Embryonic facial prominence (tissue), 1 donor: ENCODE measurements at regions not wholly inside any gene's neighbourhood (a gene's known extent, or its start where the extent isn't known, plus 50 kb on each side); places are given as distances from the start of the nearest gene placed in this dataset.
"Not testable (repeated sequence)": the region's sequence is repeated elsewhere in the genome, so short reads cannot be mapped to it uniquely, and the experiment has no call there.

Experiments
- DNase-seq: peaks from one replicate; pipeline ENCODE4 v3.0.0-alpha.2; 2016; ENCODE audit errors: extremely low spot score

DNA sequence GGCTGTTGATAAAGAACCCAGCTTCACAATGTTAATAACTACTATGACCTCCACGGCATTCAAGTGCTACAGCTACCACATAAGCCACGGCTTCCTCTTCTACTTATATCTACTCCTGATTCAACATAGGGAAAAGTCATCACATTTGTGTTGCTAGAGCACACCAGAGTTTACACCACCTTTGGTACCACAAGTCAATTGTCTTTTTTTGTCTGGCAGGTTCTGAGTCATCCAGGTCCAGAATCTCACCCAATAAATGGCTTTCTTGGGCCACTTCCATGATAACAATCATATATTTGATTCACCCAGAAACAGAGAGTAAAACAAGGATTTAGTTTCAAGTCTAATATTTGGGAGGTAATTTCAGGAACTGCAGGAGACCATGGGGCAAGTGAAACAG lies 480.2 kb downstream of the TMX3 start:
- DNase-seq, result no peak

DNA sequence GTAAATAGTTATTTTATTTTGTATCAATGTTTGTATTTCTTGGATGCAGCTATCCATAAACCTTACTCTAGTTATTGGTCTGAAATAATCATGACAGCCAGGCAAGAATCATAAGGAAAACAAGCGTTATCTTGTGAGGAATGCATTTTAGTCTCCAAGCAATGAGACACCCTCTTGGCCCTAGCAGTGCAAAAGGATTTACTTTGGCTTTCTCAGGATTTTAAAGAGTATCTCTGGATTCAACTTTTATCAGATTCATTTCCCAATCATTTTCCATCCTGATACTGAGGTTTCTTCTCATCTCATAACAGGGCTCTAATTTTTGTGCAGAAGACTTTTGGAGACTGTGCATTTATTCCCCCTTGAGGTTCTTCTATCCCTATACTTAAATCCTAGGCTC lies 480.8 kb downstream of the TMX3 start:
- DNase-seq, result no peak

DNA sequence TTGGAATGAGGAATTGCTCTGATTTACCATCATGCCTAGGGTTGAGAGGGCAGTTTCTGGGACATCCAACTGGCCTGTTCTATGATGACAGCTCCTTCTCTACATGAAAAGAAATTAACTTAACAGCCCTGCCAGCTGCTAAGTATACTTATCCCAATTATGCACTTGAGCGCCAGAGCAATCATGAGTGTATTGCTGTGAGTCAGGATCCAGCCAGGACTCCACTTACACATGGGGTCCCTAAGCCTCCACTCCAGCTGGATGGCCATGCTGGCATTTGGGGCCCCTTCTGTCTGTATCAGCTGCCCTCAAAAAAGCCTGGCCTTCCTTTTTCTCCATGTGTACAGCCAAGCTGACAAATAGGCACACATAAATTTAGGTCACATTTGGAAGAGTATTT lies 481.9 kb downstream of the TMX3 start:
- no peak for DNase-seq

DNA sequence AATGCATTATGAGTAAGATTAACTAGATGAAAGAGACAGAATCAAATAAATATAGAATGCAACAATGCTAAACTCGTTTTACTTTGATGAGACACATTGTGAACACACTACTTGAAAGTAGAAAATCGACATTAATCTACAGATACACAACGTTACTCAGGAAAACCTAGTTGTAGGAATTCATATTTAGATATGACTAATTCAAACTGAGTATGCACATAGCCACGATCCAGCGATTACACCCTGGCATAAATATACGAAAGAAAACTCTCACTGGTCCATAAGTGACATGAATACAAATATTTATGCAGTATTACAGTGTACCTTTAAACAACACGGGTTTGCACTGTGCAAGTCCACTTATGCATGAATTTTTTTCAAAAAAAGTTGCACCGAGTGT lies 485.6 kb downstream of the TMX3 start:
- DNase-seq, result no peak

DNA sequence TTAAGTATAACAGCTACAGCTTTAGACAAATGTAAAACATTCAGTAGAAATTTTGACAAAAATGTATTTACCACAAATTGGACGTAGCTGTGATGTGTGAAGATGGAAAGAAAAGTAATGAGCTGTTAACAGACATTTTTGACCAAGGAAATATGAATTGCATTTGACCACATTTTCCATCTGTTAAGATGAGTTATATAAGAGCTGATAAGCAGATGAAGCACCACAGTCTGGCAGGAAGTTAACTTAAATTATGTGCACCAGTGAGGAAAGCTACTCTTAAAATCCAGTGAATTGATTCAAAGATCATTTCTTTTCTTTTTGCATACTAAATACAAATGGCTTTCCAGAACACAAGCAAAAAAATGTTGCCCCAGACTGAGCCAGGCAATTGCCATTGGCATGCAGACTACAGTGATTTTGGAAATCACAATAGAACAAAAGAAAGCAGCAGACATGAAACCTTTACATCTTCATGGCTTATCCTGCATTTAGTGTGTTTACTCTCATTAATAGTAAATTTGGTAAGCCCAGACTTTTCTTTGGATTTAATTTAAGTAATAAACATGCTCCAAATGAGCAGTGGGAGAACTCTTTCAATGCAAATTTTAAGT lies 493.7 kb downstream of the TMX3 start:
- DNase-seq, result no peak

DNA sequence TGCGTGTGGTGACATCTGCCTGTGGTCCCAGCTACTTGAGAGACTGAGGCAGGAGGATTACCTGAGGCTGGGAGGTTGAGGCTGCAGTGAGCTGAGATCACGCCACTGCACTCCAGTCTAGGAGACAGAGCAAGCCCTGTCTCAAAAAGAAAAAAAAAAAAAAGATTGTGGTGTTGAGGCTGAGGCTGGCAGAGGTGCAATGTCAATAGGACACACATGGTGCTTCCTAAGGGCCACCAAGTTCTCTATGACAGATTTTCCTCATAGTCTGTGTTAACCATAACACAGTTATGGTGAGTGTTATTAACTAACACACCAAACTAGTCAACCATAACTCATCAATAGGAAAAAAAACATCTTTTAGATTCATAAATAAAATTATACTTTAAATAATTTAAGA lies 494.4 kb downstream of the TMX3 start:
- DNase-seq, result no peak

DNA sequence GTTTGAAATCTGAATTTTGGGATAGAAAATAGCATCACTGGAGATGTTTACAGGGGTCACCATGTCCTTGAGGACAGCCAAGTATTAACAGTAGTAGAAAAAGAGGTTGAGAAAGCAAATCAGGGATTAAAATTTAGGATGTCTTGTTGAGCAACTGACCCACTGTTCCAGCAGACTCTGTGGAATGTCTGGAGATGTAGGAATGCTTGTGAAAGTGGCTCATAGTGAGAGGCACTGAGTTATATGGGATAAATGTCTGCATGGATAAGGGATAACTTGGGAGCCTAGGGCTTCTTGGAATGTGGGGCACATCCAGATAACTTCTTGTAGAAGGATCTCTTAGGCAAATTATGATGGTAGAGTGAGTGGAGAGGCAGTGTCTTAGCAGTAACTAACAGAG lies 495.0 kb downstream of the TMX3 start:
- no peak for DNase-seq

DNA sequence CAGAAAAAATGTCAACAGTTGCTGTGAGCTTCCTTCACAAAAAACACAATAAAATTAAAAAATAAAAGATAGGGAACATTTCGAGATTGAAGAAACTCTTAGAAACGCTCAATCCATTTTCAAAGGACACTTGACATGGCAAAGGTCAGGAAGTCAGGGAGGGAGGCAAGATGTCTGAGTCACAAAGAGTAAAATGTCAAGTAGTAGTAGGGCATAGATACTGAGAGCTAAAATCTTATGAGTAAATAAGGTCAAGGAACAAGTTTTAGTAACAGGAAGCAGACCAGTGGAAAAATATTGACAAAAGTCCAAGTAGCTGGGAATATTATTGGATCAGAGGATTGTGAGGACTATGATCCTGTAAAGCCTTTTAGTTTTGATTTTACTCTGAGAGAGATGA lies 495.6 kb downstream of the TMX3 start:
- DNase-seq, result no peak

DNA sequence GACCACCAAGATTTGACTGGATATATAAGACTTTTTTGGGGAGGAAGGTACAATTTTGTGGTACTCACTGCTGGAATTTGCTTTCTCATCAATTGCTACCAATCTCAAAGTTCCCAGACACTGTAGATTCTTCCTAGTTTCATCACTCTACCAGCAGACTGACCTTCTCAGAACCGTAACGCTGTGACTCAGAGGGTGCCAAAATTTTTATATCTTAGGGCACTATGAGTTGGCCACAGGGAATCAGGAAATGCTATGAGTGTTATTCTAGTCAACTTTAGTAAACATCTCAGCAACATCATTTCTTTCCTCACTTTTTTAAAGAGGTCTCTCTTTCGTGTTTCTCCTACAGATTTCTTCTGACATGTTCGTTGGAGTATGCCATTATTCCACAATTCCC lies 499.0 kb downstream of the TMX3 start:
- no peak for DNase-seq

DNA sequence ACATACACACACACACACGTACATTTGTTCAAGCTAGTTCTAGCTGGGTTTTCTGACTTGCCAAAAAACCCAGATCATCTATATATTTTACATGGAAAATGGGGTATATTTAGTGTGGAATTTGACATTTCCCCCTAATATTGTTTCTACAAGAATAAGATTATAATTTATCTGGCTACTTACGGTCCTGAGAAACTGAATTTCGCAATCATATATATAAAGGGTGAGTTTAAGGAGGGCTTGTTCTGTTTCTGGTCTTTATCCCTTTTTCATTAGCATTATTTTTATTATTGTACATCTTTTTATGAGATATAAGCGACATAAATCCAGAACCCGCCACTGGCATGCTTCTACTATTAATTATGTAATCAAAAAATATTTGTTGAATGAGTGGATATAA lies 528.9 kb downstream of the TMX3 start:
- DNase-seq, result no peak

DNA sequence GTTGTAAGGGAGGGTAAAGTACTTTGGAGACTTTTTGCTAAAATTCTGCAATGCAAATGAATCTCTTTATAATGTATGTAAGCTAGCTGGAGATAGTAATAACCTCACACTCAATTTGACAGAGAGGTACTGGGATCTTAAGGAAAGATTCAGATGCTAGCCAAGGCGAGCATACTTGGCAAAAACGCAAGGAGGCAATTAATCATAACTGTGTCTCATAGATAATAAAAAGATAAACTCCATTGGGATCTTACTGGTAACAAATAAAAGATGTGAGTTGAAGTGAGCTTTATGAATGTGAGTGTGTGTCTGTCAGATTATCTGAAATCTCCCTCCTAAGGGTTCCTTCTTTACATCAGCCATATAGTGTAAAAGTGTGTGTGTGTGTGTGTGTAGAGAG lies 533.0 kb downstream of the TMX3 start:
- DNase-seq, result no peak

DNA sequence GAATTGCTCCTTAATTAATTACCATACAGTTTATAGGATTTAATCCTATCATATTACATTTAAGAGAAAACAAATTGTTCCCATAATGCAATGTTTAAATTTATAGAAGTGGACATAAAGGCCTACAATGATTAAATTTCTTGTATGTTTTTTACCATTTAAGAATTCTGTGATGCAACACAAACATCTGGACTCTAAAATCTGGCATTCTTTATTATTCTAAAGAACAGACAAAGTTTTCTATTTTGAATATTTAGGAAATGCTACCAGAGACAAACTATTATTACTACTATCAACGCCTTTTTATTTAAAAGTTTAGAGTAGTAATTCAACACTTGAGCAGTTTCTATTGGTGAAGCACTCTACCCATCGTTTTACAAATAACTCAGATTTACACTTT lies 535.1 kb downstream of the TMX3 start:
- no peak for DNase-seq

DNA sequence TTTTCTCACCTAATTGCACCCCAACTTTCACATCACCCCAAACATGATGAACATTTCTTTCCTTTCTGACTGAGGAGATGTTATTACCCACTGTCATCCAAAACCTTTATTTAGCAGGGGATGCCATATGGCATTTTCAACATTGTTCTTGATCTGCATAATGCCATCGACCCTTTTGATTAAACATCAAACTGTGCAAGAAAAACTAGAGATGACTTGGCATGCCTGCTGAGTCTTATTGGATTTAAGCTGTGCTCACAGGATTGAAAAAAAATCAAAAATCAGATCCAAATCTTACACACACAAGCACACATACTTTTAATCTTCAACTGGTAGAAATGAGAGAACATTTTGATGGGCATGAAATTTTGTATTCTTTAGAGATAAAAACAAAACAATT lies 536.0 kb downstream of the TMX3 start:
- DNase-seq, result no peak

DNA sequence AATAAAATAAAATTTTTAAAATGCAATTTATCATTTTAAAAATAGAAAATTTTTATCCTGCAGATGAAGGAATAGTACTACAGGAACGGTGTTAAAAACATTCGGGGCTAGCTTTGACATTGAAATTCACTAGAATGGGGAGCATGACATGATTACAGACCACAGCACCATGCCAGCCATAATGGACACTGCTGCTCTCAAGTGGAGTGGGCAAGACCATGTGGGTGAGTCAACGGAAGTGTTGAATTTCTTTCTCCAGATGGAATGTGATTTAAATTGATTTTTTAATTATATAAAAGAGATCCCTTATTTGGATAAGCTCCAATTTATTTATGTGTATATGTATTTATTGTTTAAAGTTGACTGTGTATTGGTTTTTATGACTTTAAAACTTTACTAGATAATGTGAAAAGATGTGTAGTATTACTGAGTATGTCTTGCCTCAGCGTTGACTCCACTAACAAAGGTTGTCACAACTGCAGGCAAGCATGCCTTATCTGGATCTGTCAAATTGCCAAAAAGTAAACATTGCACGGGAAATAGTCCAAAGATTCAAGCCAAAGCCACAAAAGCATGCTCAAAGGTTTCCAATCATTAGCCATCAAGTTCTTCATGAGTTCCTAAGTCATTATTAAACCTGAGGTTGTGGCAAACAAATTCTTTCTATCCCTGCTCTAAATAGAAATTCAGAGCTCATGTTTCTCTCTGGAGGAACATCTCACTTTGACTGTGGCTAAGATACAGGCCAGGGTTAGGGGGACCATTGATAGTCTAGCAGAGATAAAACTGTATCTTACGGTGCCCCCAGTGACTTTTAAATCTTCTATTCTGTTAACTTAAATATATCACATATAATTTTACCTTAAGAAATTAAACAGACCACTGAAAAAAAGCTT lies 536.9 kb downstream of the TMX3 start:
- DNase-seq, result no peak

DNA sequence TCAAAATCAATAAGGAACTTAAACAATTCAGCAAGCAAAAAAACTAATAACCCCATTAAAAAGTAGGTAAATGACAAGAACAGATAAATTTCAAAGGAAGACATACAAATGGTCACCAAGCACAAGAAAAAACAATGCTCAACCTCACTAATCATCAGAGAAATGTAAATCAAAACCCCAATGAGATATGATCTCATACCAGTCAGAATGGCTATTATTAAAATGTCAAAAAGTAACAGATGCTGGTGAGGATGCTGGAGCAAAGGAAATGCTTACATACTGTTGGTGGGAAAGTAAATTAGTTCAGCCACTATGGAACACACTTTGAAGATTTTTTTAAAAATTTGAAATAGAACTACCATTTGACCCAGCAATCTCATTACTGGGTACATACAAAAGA lies 538.0 kb downstream of the TMX3 start:
- no peak for DNase-seq

DNA sequence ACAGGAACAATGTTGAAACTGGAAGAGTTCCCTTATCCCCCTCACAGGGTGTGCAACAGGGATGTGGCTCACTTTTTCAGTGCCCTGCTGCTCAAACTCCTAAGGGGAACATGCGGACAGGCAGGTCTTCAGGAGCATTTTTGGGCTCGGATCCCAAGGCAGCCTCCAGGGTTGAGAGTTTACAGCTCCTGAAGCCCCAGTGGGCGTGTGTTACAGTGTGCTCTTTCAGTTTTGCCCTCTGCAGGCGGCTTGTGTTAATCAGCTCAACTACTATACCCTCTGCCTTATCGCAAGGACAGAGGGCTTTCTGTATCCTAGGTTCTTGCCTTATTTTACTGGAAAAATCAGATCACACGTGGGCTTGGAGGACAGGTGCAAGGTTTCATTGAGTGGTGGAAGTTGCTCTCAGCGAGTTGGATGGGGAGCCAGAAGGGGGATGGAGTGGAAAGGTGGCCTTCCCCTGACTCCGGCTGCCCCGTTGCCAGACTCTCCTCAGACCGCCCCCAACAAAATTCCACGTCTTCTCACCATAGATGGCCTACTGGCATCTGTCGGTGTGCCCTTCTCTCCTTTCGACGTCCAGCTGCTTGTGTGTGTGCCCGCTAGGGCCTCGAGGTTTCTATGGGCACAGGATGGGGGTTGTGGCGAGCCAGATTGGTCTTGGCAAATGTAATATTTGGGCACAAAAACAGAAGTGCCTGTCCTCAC lies 541.9 kb downstream of the TMX3 start:
- DNase-seq, result no peak

DNA sequence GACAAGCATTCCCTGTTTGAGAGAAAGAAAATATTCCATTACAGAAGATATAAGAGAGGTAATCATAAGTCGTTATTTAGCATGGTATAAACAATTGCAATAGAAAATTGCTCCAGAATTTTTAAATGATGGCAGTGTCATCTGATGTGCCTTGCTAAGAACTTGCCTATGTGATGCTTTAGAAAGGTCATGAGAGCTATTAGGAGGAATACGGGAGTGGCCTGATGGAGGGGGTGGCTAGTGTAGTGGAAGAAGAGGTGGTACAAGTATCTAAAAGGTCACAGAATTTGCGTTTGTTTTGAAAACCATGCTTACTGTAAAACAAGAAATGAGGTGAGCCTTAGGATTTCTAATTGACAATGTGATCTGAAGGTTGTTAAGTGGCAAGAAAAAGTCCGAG lies 550.0 kb downstream of the TMX3 start:
- DNase-seq, result no peak

DNA sequence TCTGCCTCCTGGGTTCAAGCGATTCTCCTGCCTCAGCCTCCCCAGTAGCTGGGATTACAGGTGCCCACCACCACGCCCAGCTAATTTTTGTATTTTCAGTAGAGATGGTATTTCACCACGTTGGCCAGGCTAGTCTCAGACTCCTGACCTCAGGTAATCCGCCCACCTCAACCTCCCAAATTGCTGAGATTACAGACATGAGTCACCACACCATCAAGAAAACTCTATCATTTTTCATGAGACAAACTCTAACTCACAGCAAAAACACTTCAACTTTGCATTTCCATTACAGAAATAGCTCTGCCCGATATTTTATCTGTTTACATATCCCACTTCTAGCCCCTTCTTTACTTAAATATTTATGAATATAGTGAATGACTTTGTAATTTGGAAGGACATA lies 561.1 kb downstream of the TMX3 start:
- not testable (repeated sequence) for DNase-seq

DNA sequence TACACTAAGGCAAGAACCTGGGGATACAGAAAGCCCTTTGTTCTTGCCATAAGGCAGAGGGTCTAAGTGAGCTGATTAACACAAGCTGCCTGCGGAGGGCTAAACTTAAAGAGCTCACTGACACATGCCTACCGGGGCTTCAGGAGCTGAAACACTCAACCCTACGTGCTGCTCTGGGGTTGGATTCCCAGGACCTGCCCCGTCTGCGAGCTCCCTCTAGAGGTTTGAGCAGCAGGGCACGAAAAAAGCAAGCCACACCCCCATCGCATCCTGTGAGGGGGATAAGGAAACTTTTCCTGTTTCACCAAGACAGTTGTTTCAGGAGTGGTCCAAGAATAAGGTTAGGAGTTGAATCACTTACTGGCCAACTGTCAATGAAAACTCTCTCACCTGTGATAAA lies 562.1 kb downstream of the TMX3 start:
- no peak for DNase-seq

DNA sequence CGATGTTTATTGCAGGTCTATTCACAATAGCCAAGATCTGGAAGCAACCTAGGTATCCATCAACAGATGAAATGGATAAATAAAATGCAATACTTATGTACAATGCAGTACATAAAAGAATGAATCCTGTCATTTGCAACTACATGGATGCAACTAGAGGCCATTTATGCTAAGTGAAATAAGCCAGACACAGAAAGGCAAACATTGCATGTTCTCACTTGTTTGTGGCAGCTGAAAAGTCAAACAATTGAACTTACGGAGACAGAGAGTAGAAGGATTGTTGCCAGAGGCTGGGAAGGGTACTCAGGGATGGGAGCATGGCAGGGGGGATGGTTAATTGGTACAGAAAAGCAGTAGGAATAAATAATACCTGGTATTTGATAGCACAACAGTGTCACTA lies 563.9 kb downstream of the TMX3 start:
- DNase-seq, result no peak

DNA sequence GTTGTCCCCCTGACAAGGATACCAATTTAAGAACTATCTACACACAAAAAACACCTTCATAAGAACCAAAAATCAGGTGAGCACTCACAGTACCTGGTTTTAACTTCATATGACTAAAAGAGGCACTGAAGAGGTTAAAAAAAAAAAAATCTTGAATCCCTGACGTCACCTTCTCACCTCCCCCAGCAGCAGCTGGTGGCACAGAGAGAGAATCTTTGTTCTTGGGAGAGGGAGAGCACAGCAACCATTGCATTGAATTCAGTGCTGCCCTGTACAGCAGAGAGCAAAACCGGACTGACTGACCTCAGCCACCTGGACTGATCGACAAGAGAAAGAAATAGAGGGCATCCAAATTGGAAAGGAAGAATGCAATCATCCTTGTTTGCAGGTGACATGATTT lies 566.0 kb downstream of the TMX3 start:
- no peak for DNase-seq

DNA sequence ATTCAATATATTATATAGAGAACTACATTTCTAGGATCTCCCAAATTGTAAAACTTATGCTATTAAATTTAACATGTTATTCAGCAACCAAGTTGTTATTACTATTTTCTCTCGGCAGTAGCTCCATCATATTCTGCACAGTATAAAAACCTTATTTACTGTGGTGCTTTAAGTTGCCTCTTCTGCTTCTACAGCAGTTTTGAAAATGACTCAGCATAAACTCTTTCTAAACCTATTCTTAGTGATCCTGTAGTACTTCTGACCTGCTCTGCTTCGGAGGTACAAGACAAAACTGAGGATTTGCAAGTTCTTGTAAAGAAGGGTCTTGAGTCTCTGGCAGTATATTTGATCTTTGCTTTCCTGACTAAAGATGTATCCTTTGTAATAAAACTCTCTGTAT lies 567.2 kb downstream of the TMX3 start:
- DNase-seq, result no peak

DNA sequence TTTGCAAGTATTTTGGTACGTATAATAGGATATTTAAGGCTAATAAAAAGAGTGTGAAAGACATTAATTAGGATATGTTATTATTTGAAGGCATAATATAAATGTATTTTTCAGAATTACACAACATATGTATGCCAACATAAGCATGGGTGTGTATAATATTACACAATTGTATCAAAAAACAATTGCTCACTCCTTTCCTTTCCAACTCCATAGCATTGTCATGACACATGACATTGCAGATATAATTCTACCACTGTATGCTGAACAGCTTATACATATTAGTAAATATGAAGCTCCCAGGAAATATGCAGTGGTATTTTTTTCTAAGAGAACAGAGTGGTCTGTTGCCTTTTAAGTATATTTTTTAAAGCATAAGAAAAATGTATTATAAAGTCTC lies 593.1 kb downstream of the TMX3 start:
- no peak for DNase-seq
